Endothelial cell of umbilical vein (primary cell): ENCODE measurements at regions not wholly inside any gene's neighbourhood (a gene's known extent, or its start where the extent isn't known, plus 50 kb on each side); places are given as distances from the start of the nearest gene placed in this dataset.

Experiments used
- CTCF ChIP-seq, 2 donors: IDR thresholded peaks; 1 replicate in 1 of 2; 2 replicates in 1 of 2; pipeline ENCODE4 v1.5.1; 2011; ENCODE audit warnings: low read length in 2 of 2, mild to moderate bottlenecking in 2 of 2, moderate library complexity in 2 of 2, control low read depth in 1 of 2, inconsistent platforms in 1 of 2, low read depth in 1 of 2; ENCODE audit not compliant: insufficient read depth in 1 of 2; ENCODE audit errors: extremely low read depth in 1 of 2
- EZH2 ChIP-seq: IDR thresholded peaks from 2 replicates; pipeline ENCODE4 v1.6.1; 2012; ENCODE audit warnings: borderline replicate concordance, low read depth, mild to moderate bottlenecking, moderate library complexity, low read length, inconsistent platforms; ENCODE audit not compliant: severe bottlenecking
- MAX ChIP-seq: IDR thresholded peaks from 2 replicates; pipeline ENCODE4 v1.6.1; 2011; ENCODE audit not compliant: insufficient read depth, insufficient read length
- POLR2A ChIP-seq: IDR thresholded peaks from 2 replicates; pipeline ENCODE4 v1.6.1; 2012; ENCODE audit warnings: low read depth, mild to moderate bottlenecking, control low read depth, low read length

GRCh38 chr22:22767876-22768602 is 119.6 kb upstream of the IGLL5 start:
- TF ChIP-seq CTCF (IDR thresholded peaks at IDR 0.05; ENCODE audit: extremely low read depth in 1 of 2, insufficient read depth in 1 of 2, low read depth in 1 of 2, low read length in 2 of 2) (peak in 1 of 2 donors; percentile 8), EZH2 (no peak), POLR2A (no peak), MAX (no peak)
